SH-SY5Y (cell line): ENCODE measurements at regions not wholly inside any gene's neighbourhood (a gene's known extent, or its start where the extent isn't known, plus 50 kb on each side); places are given as distances from the start of the nearest gene placed in this dataset.

Experiments used
- GATA2 ChIP-seq: IDR thresholded peaks from 2 replicates; pipeline ENCODE4 v1.6.1; 2011; ENCODE audit warnings: mild to moderate bottlenecking, low read depth, low read length
- GATA3 ChIP-seq: IDR thresholded peaks from 2 replicates; pipeline ENCODE4 v1.6.1; 2011; ENCODE audit warnings: low read depth, mild to moderate bottlenecking, low read length, moderate library complexity

- TF ChIP-seq GATA3 (no peak), GATA2 (no peak)
Observed at GRCh38 chr2:38147333-38148121, 71.6 kb upstream of the CYP1B1 start.
